NCI-H510A (cell line): ENCODE measurements at regions not wholly inside any gene's neighbourhood (a gene's known extent, or its start where the extent isn't known, plus 50 kb on each side); places are given as distances from the start of the nearest gene placed in this dataset.
"Not testable (repeated sequence)": the region's sequence is repeated elsewhere in the genome, so short reads cannot be mapped to it uniquely, and the experiment has no call there.

Source experiments
- DNase-seq: peaks from one replicate; lab custom pipeline; 2025; lab: John Stamatoyannopoulos, UW

GRCh38 chr4:115456231-115456630 is 342.8 kb upstream of the NDST4 start:
- no peak for DNase-seq

GRCh38 chr4:115454228-115454627 is 340.8 kb upstream of the NDST4 start:
- DNase-seq, result no peak

GRCh38 chr4:115453416-115453815 is 340.0 kb upstream of the NDST4 start:
- no peak for DNase-seq

- not testable (repeated sequence) for DNase-seq
These were observed 338.8 kb upstream of the NDST4 start for GRCh38 chr4:115452229-115452628.

GRCh38 chr4:115437739-115438138 is 324.3 kb upstream of the NDST4 start:
- DNase-seq, result no peak

- DNase-seq, result no peak
These were observed 320.1 kb upstream of the NDST4 start for GRCh38 chr4:115433491-115433890.

GRCh38 chr4:115430024-115430423 is 316.6 kb upstream of the NDST4 start:
- no peak for DNase-seq

GRCh38 chr4:115428455-115428854 is 315.0 kb upstream of the NDST4 start:
- no peak for DNase-seq

- no peak for DNase-seq
These were observed 311.4 kb upstream of the NDST4 start for GRCh38 chr4:115424852-115425251.

GRCh38 chr4:115418635-115419396 is 305.4 kb upstream of the NDST4 start:
- DNase-seq, result no peak

GRCh38 chr4:115396034-115396433 is 282.6 kb upstream of the NDST4 start:
- DNase-seq, result no peak

- no peak for DNase-seq
These were observed 263.4 kb upstream of the NDST4 start for GRCh38 chr4:115376866-115377265.

GRCh38 chr4:115374621-115375020 is 261.2 kb upstream of the NDST4 start:
- DNase-seq, result no peak

- DNase-seq, result no peak
These were observed 257.1 kb upstream of the NDST4 start for GRCh38 chr4:115370490-115370889.

- no peak for DNase-seq
These were observed 256.6 kb upstream of the NDST4 start for GRCh38 chr4:115370012-115370411.

- no peak for DNase-seq
These were observed 253.0 kb upstream of the NDST4 start for GRCh38 chr4:115366390-115366789.

- DNase-seq, result no peak
These were observed 251.8 kb upstream of the NDST4 start for GRCh38 chr4:115365185-115365584.

GRCh38 chr4:115361781-115362180 is 248.4 kb upstream of the NDST4 start:
- DNase-seq, result no peak

GRCh38 chr4:115360431-115360830 is 247.0 kb upstream of the NDST4 start:
- DNase-seq, result no peak

- no peak for DNase-seq
These were observed 244.4 kb upstream of the NDST4 start for GRCh38 chr4:115357776-115358175.

GRCh38 chr4:115356176-115356575 is 242.8 kb upstream of the NDST4 start:
- DNase-seq, result no peak

GRCh38 chr4:115355329-115355728 is 241.9 kb upstream of the NDST4 start:
- no peak for DNase-seq

GRCh38 chr4:115353370-115353769 is 239.9 kb upstream of the NDST4 start:
- DNase-seq, result no peak

GRCh38 chr4:115343171-115343570 is 229.8 kb upstream of the NDST4 start:
- no peak for DNase-seq
